GM18505 (cell line): ENCODE measurements at regions not wholly inside any gene's neighbourhood (a gene's known extent, or its start where the extent isn't known, plus 50 kb on each side); places are given as distances from the start of the nearest gene placed in this dataset.

Source experiments
- ATAC-seq: cut with Tn5 transposase; IDR thresholded peaks from one replicate; pipeline ENCODE4 v1.9.1; 2021; ENCODE audit not compliant: unreplicated experiment
- POLR2A ChIP-seq: IDR thresholded peaks from 4 replicates; pipeline ENCODE4 v1.6.1; 2011; ENCODE audit warnings: borderline replicate concordance; ENCODE audit not compliant: insufficient read depth, insufficient read length; ENCODE audit errors: extremely low read depth

GRCh38 chrX:7789200-7789599 lies 53.8 kb upstream of the VCX start:
- ATAC-seq: no peak
- no peak for TF ChIP-seq POLR2A

GRCh38 chrX:7788334-7788733 lies 54.6 kb upstream of the VCX start:
- TF ChIP-seq POLR2A: no peak
- no peak for ATAC-seq

- TF ChIP-seq POLR2A: no peak
- no peak for ATAC-seq
Observed at GRCh38 chrX:7787714-7788113, 55.3 kb upstream of the VCX start.

- ATAC-seq: no peak
- no peak for TF ChIP-seq POLR2A
Observed at GRCh38 chrX:7784580-7784979, 58.4 kb upstream of the VCX start.

GRCh38 chrX:7779644-7780043 lies 63.3 kb upstream of the VCX start:
- no peak for ATAC-seq
- TF ChIP-seq POLR2A: no peak

- no peak for TF ChIP-seq POLR2A
- no peak for ATAC-seq
Observed at GRCh38 chrX:7775987-7776386, 67.0 kb upstream of the VCX start.

GRCh38 chrX:7771788-7772438 lies 71.1 kb upstream of the VCX start:
- no peak for TF ChIP-seq POLR2A
- no peak for ATAC-seq

- ATAC-seq: no peak
- no peak for TF ChIP-seq POLR2A
Observed at GRCh38 chrX:7759830-7760229, 83.1 kb upstream of the VCX start.

- TF ChIP-seq POLR2A: no peak
- no peak for ATAC-seq
Observed at GRCh38 chrX:7746856-7747255, 96.1 kb upstream of the VCX start.

GRCh38 chrX:7730071-7730470 lies 112.9 kb upstream of the VCX start:
- no peak for TF ChIP-seq POLR2A
- ATAC-seq: no peak

GRCh38 chrX:7720519-7720918 lies 122.5 kb upstream of the VCX start:
- no peak for ATAC-seq
- TF ChIP-seq POLR2A: no peak

GRCh38 chrX:7714351-7714750 lies 128.6 kb upstream of the VCX start:
- TF ChIP-seq POLR2A: no peak

GRCh38 chrX:7711167-7711566 lies 131.8 kb upstream of the VCX start:
- TF ChIP-seq POLR2A: no peak

More at GRCh38 chrX:7714351-7714750, 128.6 kb upstream of the VCX start:
- ATAC-seq: no peak

GRCh38 chrX:7709845-7710244 lies 133.1 kb upstream of the VCX start:
- TF ChIP-seq POLR2A: no peak
- ATAC-seq: no peak

More at GRCh38 chrX:7711167-7711566, 131.8 kb upstream of the VCX start:
- no peak for ATAC-seq

GRCh38 chrX:7706032-7706431 lies 136.9 kb upstream of the VCX start:
- no peak for ATAC-seq
- TF ChIP-seq POLR2A: no peak

GRCh38 chrX:7704205-7704604 lies 138.8 kb upstream of the VCX start:
- TF ChIP-seq POLR2A: no peak
- ATAC-seq: no peak

GRCh38 chrX:7698248-7698647 lies 144.7 kb upstream of the VCX start:
- no peak for TF ChIP-seq POLR2A
- no peak for ATAC-seq
